ENCODE measurements at regions not wholly inside any gene's neighbourhood (a gene's known extent, or its start where the extent isn't known, plus 50 kb on each side); places are given as distances from the start of the nearest gene placed in this dataset.

GRCh38 chr2:175233135-175233719, 51.7 kb upstream of the ATP5MC3 start:
- TF ChIP-seq EP300 (IDR thresholded peaks at IDR 0.05) (no peak; a peak in 1 of 5 replicates), CTCF (IDR thresholded peaks at IDR 0.05) (no peak), TP53 (CRISPR knock-in tag; IDR thresholded peaks at IDR 0.05) (no peak), POLR2A (IDR thresholded peaks at IDR 0.05; ENCODE audit: low read length) (no peak), TFCP2L1 (CRISPR knock-in tag; IDR thresholded peaks at IDR 0.05) (no peak), MYC (IDR thresholded peaks at IDR 0.05; ENCODE audit: borderline replicate concordance, low read length) (no peak), E2F6 (IDR thresholded peaks at IDR 0.05; ENCODE audit: borderline replicate concordance, low read depth) (no peak), JUNB (IDR thresholded peaks at IDR 0.05) (peak; percentile 66; the same call in 1 of the 2 replicates), JUN (IDR thresholded peaks at IDR 0.05) (peak; percentile 19 to 44; a peak in 1 of 5 replicates), USF2 (IDR thresholded peaks at IDR 0.05) (no peak), REST (IDR thresholded peaks at IDR 0.05) (no peak), KDM1A (IDR thresholded peaks at IDR 0.05; ENCODE audit: low read depth) (no peak), NR3C1 (IDR thresholded peaks at IDR 0.05) (no peak), ZFP36 (IDR thresholded peaks at IDR 0.05; ENCODE audit: borderline replicate concordance, partially characterized antibody) (no peak)
